ENCODE measurements at regions not wholly inside any gene's neighbourhood (a gene's known extent, or its start where the extent isn't known, plus 50 kb on each side); places are given as distances from the start of the nearest gene placed in this dataset.

DNA sequence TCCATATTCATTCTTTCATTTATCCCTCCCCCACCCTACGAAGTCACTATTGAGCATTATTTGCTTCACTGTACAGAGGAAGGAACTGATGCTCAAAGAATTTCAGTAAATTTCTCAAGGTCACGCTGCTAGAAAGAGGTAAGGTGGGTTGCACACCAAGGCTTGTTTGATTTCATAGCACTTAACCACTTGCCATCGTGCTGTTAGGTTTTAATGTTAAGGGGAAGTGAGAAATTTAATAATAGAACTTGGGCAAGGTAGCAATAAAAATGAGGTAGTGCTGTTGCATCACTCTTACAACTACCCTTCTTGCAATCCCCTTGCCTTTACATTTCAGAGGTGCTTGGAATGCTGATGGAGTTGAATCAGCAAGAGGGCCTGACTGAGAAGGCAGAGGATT lies 343.1 kb downstream of the MID1IP1 start:
- TF ChIP-seq, protein P1, sequence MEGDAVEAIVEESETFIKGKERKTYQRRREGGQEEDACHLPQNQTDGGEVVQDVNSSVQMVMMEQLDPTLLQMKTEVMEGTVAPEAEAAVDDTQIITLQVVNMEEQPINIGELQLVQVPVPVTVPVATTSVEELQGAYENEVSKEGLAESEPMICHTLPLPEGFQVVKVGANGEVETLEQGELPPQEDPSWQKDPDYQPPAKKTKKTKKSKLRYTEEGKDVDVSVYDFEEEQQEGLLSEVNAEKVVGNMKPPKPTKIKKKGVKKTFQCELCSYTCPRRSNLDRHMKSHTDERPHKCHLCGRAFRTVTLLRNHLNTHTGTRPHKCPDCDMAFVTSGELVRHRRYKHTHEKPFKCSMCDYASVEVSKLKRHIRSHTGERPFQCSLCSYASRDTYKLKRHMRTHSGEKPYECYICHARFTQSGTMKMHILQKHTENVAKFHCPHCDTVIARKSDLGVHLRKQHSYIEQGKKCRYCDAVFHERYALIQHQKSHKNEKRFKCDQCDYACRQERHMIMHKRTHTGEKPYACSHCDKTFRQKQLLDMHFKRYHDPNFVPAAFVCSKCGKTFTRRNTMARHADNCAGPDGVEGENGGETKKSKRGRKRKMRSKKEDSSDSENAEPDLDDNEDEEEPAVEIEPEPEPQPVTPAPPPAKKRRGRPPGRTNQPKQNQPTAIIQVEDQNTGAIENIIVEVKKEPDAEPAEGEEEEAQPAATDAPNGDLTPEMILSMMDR (IDR thresholded peaks at IDR 0.05; ENCODE audit: low read depth, low read length, poor library complexity, severe bottlenecking) = no peak
- TF ChIP-seq EZH2phosphoT487 (IDR thresholded peaks at IDR 0.05; ENCODE audit: borderline replicate concordance, low read length) = no peak

All from DOHH2 (cell line).